H9 (cell line): ENCODE measurements at regions not wholly inside any gene's neighbourhood (a gene's known extent, or its start where the extent isn't known, plus 50 kb on each side); places are given as distances from the start of the nearest gene placed in this dataset.

Experiments used
- DNase-seq: peaks from one replicate; pipeline ENCODE4 v3.0.0-alpha.2; 2017
- H2AFZ ChIP-seq: one replicate; pipeline ENCODE4 v1.6.1; 2013; ENCODE audit warnings: mild to moderate bottlenecking, low read length, control low read depth, moderate library complexity
- H2AK5ac ChIP-seq: 2 replicates; pipeline ENCODE4 v1.6.1; 2013; ENCODE audit warnings: low read length, control low read depth, mixed read lengths; ENCODE audit not compliant: insufficient read length
- H2BK120ac ChIP-seq: one replicate; pipeline ENCODE4 v1.6.1; 2013; ENCODE audit warnings: low read depth, mild to moderate bottlenecking, low read length, control low read depth, inconsistent platforms; ENCODE audit not compliant: poor library complexity, severe bottlenecking
- H2BK12ac ChIP-seq: 2 replicates; pipeline ENCODE4 v1.6.1; 2013; ENCODE audit warnings: low read length, control low read depth, mixed read lengths, low read depth; ENCODE audit not compliant: insufficient read length
- H2BK15ac ChIP-seq: 2 replicates; pipeline ENCODE4 v1.6.1; 2013; ENCODE audit warnings: low read depth, low read length, control low read depth
- H2BK20ac ChIP-seq: one replicate; pipeline ENCODE4 v1.6.1; 2013; ENCODE audit warnings: low read depth, mild to moderate bottlenecking, low read length, control low read depth, inconsistent platforms; ENCODE audit not compliant: poor library complexity, severe bottlenecking
- H2BK5ac ChIP-seq: 2 replicates; pipeline ENCODE4 v1.6.1; 2013; ENCODE audit warnings: low read length, control low read depth, mixed read lengths; ENCODE audit not compliant: insufficient read length
- H3K14ac ChIP-seq: 2 replicates; pipeline ENCODE4 v1.6.1; 2013; ENCODE audit warnings: low read length, control low read depth; ENCODE audit not compliant: insufficient read depth
- H3K18ac ChIP-seq: 2 replicates; pipeline ENCODE4 v1.6.1; 2013; ENCODE audit warnings: low read depth, mild to moderate bottlenecking, mixed read lengths, low read length, control low read depth; ENCODE audit not compliant: insufficient read length
- H3K23ac ChIP-seq: 2 replicates; pipeline ENCODE4 v1.6.1; 2013; ENCODE audit warnings: low read length, control low read depth, mixed read lengths, low read depth; ENCODE audit not compliant: insufficient read length
- H3K23me2 ChIP-seq: 2 replicates; pipeline ENCODE4 v1.6.1; 2013; ENCODE audit warnings: low read depth, mild to moderate bottlenecking, mixed read lengths, low read length, control low read depth; ENCODE audit not compliant: insufficient read length, poor library complexity, severe bottlenecking
- H3K27ac ChIP-seq: 2 replicates; pipeline ENCODE4 v1.5.1; 2013; ENCODE audit warnings: low read length, control low read depth, mixed read lengths, low read depth; ENCODE audit not compliant: insufficient read length
- H3K27me3 ChIP-seq: 2 replicates; pipeline ENCODE4 v1.6.1; 2013; ENCODE audit warnings: low read length, control low read depth, inconsistent platforms; ENCODE audit not compliant: insufficient read depth
- H3K4ac ChIP-seq: 2 replicates; pipeline ENCODE4 v1.6.1; 2013; ENCODE audit warnings: low read depth, mild to moderate bottlenecking, control low read depth, inconsistent platforms, low read length, moderate library complexity
- H3K4me1 ChIP-seq: 2 replicates; pipeline ENCODE4 v1.6.1; 2013; ENCODE audit warnings: low read length, control low read depth, inconsistent platforms; ENCODE audit not compliant: insufficient read depth
- H3K4me2 ChIP-seq: 2 replicates; pipeline ENCODE4 v1.6.1; 2013; ENCODE audit warnings: low read length, control low read depth, mixed read lengths; ENCODE audit not compliant: insufficient read length, insufficient read depth
- H3K56ac ChIP-seq: 2 replicates; pipeline ENCODE4 v1.6.1; 2013; ENCODE audit warnings: low read depth, mild to moderate bottlenecking, mixed read lengths, low read length, control low read depth; ENCODE audit not compliant: insufficient read length
- H3K79me1 ChIP-seq: 2 replicates; pipeline ENCODE4 v1.6.1; 2013; ENCODE audit warnings: low read depth, mild to moderate bottlenecking, moderate library complexity, low read length, control low read depth, inconsistent platforms; ENCODE audit not compliant: insufficient read depth, poor library complexity, severe bottlenecking
- H3K79me2 ChIP-seq: 2 replicates; pipeline ENCODE4 v1.6.1; 2013; ENCODE audit warnings: low read length, control low read depth, inconsistent platforms; ENCODE audit not compliant: insufficient read depth
- H3K9ac ChIP-seq: 2 replicates; pipeline ENCODE4 v1.6.1; 2013; ENCODE audit warnings: low read length, control low read depth, mixed read lengths; ENCODE audit not compliant: insufficient read length; ENCODE audit errors: extremely low read depth
- H3K9me3 ChIP-seq: one replicate; pipeline ENCODE4 v1.6.1; 2013; ENCODE audit warnings: low read depth, low read length, inconsistent platforms; ENCODE audit not compliant: control insufficient read depth
- H3T11ph ChIP-seq: one replicate; pipeline ENCODE4 v1.6.1; 2013; ENCODE audit warnings: mild to moderate bottlenecking, low read length, control low read depth, inconsistent platforms
- H4K20me1 ChIP-seq: one replicate; pipeline ENCODE4 v1.6.1; 2013; ENCODE audit not compliant: control insufficient read depth, insufficient read length, insufficient read depth
- H4K5ac ChIP-seq: 2 replicates; pipeline ENCODE4 v1.6.1; 2013; ENCODE audit warnings: low read depth, mild to moderate bottlenecking, mixed read lengths, low read length, control low read depth; ENCODE audit not compliant: insufficient read length
- H4K8ac ChIP-seq: replicated peaks from 2 replicates; pipeline ENCODE4 v1.6.1; 2013; ENCODE audit warnings: low read length, control low read depth, mixed read lengths, low read depth; ENCODE audit not compliant: insufficient read length
- H4K91ac ChIP-seq: 2 replicates; pipeline ENCODE4 v1.6.1; 2013; ENCODE audit warnings: low read depth, mild to moderate bottlenecking, moderate library complexity, mixed read lengths, low read length, control low read depth; ENCODE audit not compliant: insufficient read length
- H3K27ac Mint-ChIP-seq, 3 experiments: 2 replicates in 2 of 3; 3 replicates in 1 of 3; pipeline ENCODE4 v1.8.0; 2020 to 2021; ENCODE audit warnings: mixed read lengths in 3 of 3, mild to moderate bottlenecking in 1 of 3, moderate library complexity in 1 of 3
- H3K27me3 Mint-ChIP-seq: 2 replicates; pipeline ENCODE4 v1.8.0; 2021; ENCODE audit warnings: low read depth, mild to moderate bottlenecking, moderate library complexity, mixed read lengths
- H3K36me3 Mint-ChIP-seq, 3 experiments: 2 replicates in 2 of 3; 3 replicates in 1 of 3; pipeline ENCODE4 v1.8.0; 2020 to 2021; ENCODE audit warnings: low read depth in 3 of 3, mixed read lengths in 3 of 3; ENCODE audit not compliant: insufficient read depth in 1 of 3
- H3K4me1 Mint-ChIP-seq, 2 experiments: 2 replicates each; pipeline ENCODE4 v1.8.0; 2020; ENCODE audit warnings: mixed read lengths in 2 of 2
- H3K4me3 Mint-ChIP-seq, 2 experiments: 2 replicates in 1 of 2; 3 replicates in 1 of 2; pipeline ENCODE4 v1.8.0; 2020 to 2021; ENCODE audit warnings: mild to moderate bottlenecking in 2 of 2, mixed read lengths in 2 of 2, moderate library complexity in 1 of 2
- H3K9me3 Mint-ChIP-seq, 2 experiments: 2 replicates in 1 of 2; 3 replicates in 1 of 2; pipeline ENCODE4 v1.8.0; 2020; ENCODE audit warnings: mild to moderate bottlenecking in 2 of 2, mixed read lengths in 2 of 2, moderate library complexity in 1 of 2
- CTCF ChIP-seq: fragments of 200-600 bp; sonication (generic); conservative IDR thresholded peaks from 3 replicates; pipeline ENCODE4 v1.8.0; 2021; ENCODE audit warnings: antibody characterized with exemption, mild to moderate bottlenecking
- WGBS: extraction: QIAGEN DNeasy Blood & Tissue Kit; methylation state at CpG from one replicate; pipeline ENCODE4 v1.1.7; 2013; ENCODE audit warnings: missing lambda C conversion rate, low lambda C conversion rate, mixed read lengths; ENCODE audit not compliant: insufficient read length; ENCODE audit errors: extremely low coverage; 5-methylcytosine and 5-hydroxymethylcytosine counted together

DNA sequence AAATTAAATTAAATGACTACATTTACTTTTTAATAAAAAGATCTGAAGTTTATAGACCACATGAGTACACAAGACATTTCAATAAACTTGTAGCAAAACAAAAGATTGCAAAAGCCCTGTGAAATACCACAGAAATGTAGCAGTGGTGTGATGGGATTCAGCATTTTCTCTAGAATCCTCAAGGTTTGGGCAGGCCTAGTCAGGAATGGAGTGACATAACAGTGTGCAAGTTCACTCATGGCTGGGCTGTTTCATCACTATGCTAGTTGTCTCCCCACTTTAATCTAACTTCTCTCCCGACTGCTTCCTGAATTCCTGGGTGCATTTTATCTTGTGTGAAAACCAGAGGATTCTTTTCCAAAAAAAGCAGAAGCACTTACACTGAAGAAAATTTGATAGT lies 1089.9 kb upstream of the DDX18 start:
- Histone ChIP-seq H4K91ac (no peak overlapping the region), H2BK12ac (no peak overlapping the region), H3K79me2 (no peaks in the 10 kb centered on the region), H3T11ph (no peak overlapping the region), H2BK120ac (no peak overlapping the region), H4K8ac (no peak overlapping the region), H3K23ac (no peak overlapping the region), H2BK5ac (no peak overlapping the region), H3K23me2 (no peaks in the 10 kb centered on the region), H2BK20ac (no peak overlapping the region), H3K14ac (no peak overlapping the region), H4K5ac (no peak overlapping the region), H3K4me1 (no peaks in the 10 kb centered on the region), H3K56ac (no peak overlapping the region), H3K79me1 (no peaks in the 10 kb centered on the region), H3K27ac (no peak overlapping the region), H3K9me3 (no peaks in the 10 kb centered on the region), H3K4me2 (no peak overlapping the region), H2AK5ac (no peak overlapping the region), H3K4ac (no peak overlapping the region), H3K9ac (no peak overlapping the region), H2AFZ (no peak overlapping the region), H3K18ac (no peak overlapping the region), H4K20me1 (no peaks in the 10 kb centered on the region), H2BK15ac (no peak overlapping the region), H3K27me3 (no peaks in the 10 kb centered on the region)
- no CpG with 5 or more reads among the region's 1 CpG for WGBS
- peaks cover 6 to 8% of the 10 kb centered on the region in 2 experiments; a peak in 3 of 5 replicates for H3K9me3 Mint-ChIP-seq
- H3K4me3 Mint-ChIP-seq = no peak overlapping the region
- TF ChIP-seq CTCF = no peak
- peaks cover 2% of the 10 kb centered on the region for H3K27me3 Mint-ChIP-seq
- H3K4me1 Mint-ChIP-seq = no peaks in the 10 kb centered on the region
- peaks cover 0 to 11% (median 6%) of the 10 kb centered on the region in 3 experiments; a peak in 3 of 7 replicates for H3K36me3 Mint-ChIP-seq
- DNase-seq = no peak
- H3K27ac Mint-ChIP-seq = no peak overlapping the region
